Erythroblast (primary cell): ENCODE measurements at regions not wholly inside any gene's neighbourhood (a gene's known extent, or its start where the extent isn't known, plus 50 kb on each side); places are given as distances from the start of the nearest gene placed in this dataset.

Source experiments
- GATA1 ChIP-seq: IDR thresholded peaks from 2 replicates; pipeline ENCODE4 v1.6.1; 2011; ENCODE audit warnings: low read depth, mild to moderate bottlenecking, control low read depth, low read length, moderate library complexity
- POLR2A ChIP-seq: IDR thresholded peaks from 2 replicates; pipeline ENCODE4 v1.6.1; 2011; ENCODE audit warnings: mild to moderate bottlenecking, low read length

DNA sequence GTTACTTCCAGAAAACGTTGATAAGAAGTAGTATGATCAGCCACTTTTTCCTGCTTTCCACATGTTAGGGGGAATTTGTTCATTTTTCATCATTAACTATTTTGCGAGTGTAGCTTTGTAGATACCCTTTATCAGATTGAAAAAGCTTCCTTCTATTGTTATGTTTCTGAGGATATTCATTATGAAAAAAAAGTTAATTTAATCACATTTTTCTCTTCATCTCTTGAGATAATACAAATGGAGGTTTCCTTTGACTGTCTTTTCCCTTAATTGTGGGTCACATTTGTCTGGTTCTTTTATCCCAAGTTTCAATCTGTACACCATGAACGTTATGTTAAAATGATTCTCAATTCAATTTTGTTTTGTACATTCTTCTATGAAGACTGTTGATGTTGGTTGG lies 875.7 kb downstream of the SLC6A15 start:
- no peak for TF ChIP-seq POLR2A
- TF ChIP-seq GATA1: no peak
